ENCODE measurements at regions not wholly inside any gene's neighbourhood (a gene's known extent, or its start where the extent isn't known, plus 50 kb on each side); places are given as distances from the start of the nearest gene placed in this dataset.
"Not testable (repeated sequence)": the region's sequence is repeated elsewhere in the genome, so short reads cannot be mapped to it uniquely, and the experiment has no call there.

DNA sequence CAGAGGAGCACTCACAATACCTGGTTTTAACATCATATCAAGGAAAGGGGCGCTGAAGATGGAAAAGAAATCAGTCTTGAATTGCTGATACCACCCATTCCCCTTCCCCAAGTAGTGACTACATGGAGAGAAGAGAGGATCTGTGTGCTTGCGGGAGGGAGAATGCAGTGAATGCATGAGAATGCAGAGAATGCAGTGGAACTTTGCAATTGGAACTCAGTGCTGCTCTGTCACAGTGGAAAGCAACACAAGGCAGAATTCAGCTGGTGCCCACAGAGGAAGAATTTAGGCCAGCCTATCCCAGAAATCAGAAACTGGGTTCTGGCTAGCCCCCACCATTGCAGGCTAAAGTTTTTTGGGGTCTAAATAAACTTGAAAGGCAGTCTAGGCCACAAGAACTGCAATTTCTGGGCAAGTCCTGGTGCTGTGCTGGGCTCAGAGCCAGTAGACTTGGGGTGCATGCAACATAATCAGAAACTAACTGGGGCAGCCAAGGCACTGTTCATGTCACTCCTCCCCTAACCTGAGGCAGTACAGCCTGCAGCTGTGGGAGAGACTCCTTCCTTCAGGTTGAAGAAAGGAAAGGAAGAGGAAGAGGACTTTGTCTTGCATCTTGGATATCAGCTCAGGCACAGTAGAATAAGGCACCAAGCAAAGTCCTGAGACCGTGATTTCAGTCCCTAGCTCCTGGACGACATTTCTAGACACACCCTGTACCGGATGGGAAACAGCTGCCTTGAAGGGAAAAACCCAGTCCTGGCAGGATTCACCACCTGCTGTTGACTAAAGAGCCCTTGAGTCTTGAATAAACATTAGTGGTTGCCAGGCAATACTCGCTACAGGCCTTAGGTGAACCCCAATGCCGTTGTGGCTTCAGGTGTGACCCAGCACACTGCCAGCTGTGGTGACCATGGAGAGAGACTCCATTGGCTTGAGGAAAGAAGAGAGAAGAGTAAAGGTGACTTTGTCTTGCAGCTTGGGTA lies 329.3 kb downstream of the TBL1XR1 start:
- DNase-seq = no peak

DNA sequence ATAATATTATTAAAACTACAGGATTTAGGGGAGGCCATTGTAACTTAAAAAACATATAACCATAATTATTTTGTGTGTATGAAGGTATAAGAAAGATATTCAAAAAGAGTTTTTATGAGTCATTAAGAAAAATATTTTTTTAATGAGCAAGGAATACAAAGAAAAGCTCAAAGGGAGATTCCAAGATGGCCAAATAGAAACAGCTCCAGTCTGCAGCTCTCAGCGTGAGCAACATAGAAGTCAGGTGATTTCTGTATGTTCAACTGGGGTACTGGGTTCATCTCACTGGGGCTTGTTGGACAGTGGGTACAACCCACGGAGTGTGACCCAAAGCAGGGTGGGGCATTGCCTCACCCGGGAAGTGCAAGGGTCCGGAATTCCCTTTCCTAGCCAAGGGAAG lies 336.1 kb downstream of the TBL1XR1 start:
- no peak for DNase-seq

DNA sequence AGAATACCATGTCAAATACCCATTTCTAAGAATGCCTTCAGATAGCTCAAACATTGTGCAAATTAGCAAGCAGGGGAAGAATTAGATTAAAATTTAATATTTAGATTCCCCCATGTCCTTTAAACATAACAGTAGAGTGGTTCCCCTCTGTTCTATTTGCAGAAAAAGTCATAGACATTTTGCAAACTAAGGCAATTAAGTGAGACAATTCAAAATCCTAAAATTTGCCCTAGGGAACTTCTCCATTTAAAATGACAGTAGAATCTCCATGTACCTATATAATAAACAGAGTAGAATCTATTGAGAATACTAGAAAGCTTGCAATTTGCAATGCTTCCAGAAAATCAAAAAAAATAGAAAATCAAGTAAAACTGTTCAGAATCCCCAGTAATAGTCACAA lies 340.6 kb downstream of the TBL1XR1 start:
- no peak for DNase-seq

DNA sequence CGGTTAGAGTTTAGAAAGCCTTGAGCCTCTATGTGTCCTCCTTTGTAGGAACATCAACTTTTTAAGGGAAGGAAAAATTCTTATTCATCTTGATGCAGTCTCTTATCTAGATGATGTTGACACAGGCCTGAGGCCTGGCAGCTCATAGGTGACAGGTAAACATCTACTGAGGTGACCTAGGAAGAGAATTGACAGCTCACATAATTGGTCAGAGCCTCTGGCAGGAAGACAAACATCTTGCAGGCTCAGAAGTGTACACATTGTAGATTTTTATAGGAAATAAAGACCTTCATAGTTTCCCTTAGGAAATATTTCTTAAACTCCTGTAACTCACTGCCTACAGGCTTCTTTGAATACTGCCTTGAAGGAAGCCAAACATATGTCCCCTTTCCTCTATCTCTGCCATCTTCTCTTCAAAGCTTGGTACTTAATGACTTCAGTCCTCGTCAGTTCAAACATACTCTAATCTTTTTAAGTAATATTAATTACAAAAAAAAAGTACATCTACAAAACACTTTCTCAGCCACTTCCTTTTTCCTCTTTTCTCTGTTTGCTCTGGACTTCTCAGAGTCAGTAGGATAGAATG lies 341.3 kb downstream of the TBL1XR1 start:
- no peak for DNase-seq

DNA sequence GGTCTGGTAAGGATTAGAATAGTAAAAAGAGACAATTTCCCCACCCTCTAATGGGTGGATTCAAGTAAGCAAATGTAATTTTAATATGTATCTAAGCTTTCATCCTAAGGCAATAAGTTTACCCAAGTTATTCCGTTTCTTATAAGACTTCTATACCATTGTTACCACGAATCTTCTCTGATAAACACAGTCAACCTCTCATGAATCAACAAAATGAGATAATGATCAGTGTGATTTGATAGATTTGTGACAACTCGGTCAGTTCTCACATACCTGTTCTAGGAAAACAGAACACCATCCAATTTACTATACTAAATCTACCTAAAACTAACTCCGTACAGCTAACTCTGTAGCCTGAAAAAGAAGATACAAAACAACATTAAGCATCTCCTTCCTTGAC lies 342.1 kb downstream of the TBL1XR1 start:
- no peak for DNase-seq

DNA sequence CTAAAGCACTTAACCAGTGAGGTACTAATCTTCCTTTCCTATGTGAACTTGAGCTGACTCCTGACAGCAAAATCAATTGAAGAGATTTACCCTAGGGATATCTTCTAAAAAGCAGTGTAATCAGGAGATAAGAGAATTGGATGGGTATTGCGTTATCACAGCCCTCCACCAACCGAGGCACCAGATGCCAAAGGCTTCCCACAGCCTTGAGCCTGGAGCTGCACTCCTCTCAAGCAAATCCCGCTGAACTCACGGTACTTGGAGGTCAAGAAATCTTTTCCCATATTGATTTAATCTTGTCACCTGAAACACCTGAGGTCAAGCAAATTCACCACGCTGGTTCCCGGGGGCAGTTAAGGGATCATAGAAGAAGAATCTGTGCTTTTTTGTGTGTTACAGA lies 346.8 kb downstream of the TBL1XR1 start:
- no peak for DNase-seq

DNA sequence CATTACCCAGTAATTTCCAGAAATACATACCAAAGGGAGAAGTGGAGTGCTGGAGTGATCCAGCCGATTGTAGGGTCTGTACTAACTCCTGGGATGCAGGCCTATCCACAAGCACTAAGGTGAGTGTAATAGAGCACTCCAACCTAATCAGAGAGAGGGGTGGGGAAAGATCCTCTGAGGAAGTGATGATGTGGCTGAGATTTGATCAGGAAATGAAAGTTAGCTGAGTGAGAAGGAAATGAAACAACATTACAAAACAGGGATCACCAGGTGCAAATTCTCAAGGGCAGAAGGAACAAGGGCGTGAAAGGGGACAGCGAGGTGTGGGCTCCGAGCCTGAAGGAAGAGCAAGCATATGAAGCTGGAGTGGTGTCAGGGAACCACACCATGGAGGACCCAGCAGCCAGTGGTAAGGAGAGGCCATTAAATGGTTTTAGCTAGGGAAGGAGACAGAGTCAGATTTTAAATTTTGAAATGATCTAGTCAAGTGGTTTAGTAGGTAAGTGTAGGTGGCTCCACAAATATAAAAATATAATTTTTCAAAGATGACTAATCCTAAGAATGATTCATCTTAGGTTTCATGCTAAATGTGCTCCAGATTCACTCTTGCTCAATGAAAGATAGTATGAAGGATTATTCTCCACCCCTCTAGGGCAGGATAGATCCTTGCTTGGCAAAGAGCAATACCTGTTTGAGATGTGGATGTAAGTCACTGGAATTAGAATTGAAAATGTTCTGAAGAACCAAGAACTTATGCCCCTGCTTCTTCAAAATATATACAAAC lies 348.7 kb downstream of the TBL1XR1 start:
- DNase-seq = no peak

DNA sequence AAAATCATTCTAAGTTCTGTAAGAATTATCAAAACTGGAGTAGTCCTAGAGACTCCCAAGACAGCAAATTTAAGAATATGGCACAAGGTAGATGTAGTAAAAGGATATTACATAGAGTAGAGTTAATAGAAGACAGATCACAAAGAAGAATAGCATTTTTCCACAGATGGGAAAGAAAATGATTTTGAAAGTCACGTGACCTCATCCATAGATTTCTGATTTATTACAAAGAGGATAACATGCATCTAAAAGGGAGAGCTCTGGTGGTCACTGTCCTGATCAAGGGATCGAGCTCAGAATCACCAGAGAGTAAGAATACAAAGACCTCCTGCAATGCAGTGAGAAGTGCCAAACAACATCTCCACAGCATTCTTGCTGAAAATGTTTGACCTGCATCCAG lies 354.4 kb downstream of the TBL1XR1 start:
- no peak for DNase-seq

DNA sequence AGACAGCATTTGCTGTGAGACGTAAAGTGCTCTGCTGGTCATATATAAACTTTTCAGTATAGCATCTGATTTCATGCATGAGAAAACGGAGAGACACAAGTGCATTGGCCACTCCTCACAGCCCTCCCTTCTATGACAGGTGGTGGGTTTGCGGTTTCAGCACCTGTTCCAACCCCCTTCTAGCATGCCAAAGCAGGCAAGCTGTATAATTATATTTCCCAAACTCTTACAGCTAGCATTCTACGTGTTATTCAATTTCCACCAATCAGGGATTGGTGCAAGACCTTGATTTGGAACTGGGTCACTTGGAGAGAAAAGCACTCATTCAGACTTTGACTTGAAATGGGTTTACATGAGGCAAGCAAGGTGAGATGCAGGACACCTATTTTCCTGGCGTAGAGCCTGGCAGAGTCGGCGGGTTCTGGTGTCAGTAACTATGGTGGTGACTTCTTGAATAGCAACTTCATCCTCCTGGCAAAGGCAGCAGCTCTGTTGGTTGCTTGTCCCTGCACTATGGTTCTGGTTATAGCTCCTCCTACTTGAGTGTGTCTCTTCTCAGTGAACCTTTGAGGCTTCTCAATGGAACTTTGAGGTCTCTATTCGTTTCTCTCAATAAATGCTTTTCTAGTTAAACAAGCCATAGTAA lies 356.5 kb downstream of the TBL1XR1 start:
- peak; percentile 7 for DNase-seq

DNA sequence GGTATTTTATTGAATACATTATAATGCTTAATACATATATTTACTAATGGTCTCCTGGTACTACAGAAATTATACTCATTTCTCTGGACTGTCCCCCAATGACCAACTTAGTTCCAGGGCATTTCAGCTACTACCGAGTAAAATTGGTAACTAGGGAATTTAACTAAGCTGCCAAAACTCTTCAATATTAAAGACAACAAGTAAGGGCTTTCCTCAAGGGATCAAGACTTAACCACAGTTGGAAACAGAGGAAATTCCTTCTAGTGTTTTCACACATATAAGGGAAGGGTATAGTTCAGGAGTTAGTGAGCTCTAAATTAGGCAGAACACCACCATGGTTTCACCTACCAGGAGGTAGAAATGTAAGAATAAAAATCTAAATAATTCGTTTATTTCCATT lies 357.4 kb downstream of the TBL1XR1 start:
- no peak for DNase-seq

DNA sequence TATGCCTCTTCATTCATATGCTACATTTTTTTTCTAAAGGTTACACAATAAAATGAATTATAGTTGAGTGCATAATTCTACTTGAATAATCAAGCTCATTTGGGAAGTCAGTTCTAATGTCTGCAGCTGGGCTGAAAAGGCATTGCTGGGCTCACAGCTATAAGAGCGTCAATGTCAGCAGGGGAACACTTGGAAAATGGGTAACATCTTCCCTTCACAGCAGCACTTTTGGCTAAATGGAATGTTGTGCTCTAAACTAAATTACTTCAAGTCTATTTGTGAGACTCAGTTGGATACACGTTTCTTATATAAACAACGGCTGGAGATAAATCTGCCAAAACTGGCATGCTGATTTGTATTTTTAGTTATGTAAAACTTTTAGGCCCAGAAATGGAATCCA lies 357.8 kb downstream of the TBL1XR1 start:
- DNase-seq = no peak

DNA sequence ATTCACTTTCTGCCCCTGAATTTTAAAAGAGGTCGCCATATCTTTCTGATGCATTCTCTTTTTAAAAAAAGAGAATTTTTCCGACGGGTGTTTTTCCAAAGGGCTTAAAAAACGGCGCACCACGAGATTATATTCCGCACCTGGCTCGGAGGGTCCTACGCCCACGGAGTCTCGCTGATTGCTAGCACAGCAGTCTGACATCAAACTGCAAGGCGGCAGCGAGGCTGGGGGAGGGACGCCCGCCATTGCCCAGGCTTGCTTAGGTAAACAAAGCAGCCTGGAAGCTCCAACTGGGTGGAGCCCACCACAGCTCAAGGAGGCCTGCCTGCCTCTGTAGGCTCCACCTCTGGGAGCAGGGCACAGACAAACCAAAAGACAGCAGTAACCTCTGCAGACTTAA lies 370.0 kb downstream of the TBL1XR1 start:
- DNase-seq = not testable (repeated sequence)

DNA sequence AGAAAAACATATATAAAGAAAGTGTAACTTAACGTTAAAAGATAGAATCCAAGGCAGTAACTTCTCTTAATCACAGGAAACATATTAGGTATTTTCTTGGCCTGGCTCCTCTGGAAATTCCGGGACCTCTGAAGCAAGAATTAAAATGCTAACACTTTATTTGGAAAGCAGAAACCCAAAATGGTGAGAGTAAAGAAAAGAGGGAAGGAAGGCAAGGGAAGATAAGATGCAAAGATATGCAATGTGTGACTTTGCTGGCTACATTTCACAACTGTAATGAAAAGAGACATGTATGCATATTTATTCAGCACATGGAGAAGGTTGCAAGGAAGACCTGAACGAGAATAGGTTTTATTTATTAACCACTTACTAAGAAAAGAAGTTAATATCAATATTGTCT lies 372.5 kb downstream of the TBL1XR1 start:
- no peak for DNase-seq

DNA sequence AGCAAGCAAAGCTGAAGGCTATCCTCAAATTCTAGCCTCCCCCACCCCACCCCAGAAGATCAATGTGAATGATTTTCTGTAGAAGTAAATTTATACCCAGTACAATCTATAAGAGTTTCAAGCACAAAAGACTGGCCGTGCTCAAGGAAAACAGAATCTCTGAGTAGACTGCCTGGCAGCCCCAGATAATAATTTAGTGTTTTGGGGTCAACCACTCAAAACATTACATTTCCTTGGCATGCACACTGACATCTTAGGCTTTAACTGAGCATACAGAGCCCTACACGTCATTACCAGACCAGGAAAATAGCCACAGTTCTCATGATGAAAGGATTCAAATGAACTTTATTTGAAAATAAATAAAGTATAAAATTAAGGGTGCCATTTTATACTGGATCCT lies 376.5 kb downstream of the TBL1XR1 start:
- DNase-seq = no peak

DNA sequence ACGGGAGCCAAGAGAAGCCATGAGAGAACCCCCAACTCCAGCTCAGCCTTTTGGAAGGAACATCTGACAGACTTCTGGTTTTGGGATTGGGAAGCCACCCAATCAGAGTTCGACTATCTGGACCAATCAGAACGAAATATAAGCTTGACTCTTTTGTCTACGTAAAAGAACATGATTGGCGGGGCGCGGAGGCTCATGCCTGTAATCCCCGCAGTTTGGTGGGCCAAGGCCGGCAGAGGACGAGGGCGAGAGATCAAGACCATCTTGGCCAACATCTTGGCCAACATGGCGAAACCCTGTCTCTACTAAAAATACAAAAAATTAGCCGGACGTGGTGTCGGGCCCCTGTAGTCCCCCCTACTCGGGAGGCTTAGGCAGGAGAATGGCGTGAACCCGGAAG lies 380.3 kb downstream of the TBL1XR1 start:
- DNase-seq = no peak

DNA sequence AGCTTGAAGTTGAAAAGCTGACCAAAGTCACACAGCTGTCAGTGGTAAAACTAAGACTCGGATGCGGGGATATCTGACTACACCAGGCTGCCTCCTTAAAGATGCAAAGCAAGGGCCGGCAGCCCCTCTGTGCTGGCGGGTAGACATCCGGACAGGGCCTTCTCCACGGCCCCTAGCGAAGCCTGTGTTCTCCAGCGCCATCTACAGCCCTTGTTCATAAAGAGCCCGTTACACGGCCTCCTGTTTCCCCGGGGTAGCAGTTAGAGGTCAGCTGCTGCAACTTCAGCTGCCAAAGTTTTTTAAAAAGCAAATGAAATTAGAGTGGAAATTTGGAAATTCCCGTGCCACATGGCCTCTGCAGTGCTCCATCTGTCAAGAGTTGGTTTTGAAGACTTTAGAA lies 383.0 kb downstream of the TBL1XR1 start:
- peak; percentile 68 for DNase-seq

DNA sequence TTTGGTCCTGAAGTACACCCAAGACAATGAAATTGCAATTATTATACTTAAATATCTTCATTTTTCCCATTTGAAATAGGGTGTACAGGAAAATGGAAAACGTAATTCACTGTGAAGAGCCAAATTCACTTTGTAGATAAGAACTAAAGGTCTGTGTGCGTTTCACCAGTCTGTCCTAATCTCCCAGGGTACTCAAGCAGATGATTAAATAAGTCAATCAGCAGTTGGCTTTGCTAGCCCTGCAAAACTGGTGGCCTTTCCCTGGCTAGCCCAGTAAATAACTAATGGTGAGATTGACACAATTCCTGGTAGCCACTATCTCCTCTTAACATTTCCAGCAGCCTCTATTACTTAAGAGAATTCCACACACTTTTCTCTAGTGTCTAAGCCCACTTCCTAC lies 389.3 kb downstream of the TBL1XR1 start:
- DNase-seq = no peak

DNA sequence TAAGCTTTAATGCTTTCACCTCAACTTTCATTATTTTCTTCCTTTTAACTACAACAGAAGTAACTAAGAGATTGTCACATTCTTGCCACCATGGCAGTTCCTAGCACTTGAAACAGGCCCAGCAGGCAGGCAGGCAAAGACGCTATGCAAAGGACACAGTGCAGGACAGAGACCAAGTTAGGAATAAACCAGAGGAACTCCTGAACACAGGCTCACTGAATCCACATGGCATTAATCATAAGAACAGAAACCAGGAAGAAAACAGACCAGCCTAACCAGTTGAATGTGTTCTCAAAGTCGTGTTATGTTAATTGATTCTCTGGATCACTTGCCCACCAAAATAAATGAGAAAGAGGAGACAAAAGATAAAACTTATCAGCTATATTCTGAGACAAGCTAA lies 397.6 kb downstream of the TBL1XR1 start:
- no peak for DNase-seq

DNA sequence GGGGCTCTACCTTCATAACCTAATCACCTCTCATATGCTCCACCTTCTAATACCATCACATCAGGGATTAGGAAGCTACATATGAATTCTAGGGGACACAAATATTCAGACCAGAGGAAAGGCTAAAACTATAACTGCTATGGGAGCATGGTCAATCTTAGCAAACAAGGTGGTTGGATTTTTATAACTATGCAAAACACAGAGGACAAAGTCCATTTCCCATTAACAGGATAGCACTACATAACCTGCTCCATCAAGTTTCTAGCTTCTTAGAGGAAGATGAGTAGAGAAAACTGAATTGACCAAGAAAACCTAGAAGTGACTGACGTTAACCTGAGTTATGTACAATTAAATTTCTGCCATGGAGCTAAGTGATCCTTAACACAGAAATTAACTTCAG lies 398.6 kb downstream of the TBL1XR1 start:
- DNase-seq = no peak

DNA sequence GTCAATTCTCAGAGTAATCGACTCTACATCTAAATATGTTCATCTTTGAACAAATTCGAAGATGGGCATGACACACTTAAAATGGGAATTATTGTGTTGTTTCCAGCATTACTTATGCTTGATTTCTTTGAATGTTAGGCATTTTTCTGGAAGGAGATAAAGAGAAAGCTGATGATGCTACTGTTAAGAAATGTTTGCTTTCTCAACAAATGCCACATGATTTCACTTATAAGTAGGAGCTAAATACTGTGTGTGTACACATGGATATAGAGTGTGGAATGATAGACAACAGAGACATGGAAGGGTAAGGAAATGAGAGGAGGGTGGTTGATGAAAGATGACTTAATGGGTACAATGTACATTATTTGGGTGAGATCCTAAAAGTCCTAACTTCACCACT lies 400.9 kb downstream of the TBL1XR1 start:
- no peak for DNase-seq

DNA sequence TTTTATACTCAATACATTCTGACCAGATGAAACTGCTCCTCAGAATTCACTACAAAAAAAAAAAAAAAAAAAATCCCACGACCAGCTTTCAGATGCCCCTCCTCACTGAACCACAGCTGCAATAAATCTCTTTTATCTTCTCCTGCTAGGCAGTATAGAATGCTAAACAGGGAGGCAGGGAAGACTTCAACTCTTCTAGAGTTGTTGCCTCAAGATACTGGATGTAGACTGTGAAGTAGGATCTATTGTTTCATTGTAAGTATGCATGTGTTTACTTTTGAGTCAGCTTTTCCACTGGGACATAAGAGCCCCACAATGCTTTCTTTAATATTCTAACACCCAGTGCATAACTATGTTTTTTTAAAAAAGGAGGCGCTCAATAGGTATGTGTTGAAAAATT lies 401.4 kb downstream of the TBL1XR1 start:
- DNase-seq = no peak

DNA sequence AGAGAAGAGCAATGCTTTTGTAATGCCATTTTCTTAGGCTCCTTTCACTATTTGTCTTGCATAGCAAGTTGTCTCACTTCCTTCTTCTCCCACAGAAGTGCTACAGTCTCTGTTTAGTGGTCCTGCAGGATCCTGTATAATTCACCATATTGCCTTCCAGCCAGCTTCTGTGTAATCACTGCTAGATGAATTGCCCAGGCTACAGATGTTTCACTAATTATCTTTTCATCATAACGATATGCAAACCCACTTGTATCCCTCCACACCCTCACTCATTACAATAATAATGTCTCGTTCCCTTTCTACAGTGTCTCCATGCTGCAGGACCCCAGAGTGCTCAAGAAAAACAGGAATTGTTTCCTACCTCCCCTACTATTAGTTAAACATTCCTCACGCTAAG lies 402.9 kb downstream of the TBL1XR1 start:
- no peak for DNase-seq

DNA sequence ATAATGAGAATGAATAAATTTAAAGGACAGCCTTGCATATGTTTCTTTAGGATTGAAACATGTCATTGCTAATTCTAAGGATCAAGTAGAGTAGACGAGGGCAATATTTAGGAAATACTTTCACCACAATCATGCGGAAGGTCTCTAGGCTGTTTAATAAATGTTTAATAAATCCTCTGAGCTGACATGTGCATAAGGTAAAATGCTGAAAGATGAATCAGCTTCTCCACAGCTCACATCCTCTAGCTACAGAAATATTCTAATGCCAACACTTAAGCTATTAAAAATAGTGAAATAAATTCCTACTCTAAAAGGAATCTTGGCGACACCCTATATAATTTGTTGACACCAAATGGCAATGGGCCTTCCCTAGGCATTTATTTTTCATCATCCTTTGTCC lies 407.3 kb downstream of the TBL1XR1 start:
- no peak for DNase-seq
